Sigmoid colon (tissue), 6 donors: ENCODE measurements at regions not wholly inside any gene's neighbourhood (a gene's known extent, or its start where the extent isn't known, plus 50 kb on each side); places are given as distances from the start of the nearest gene placed in this dataset.

Experiments
- DNase-seq: peaks from one replicate; pipeline ENCODE4 v3.0.0-alpha.2; 2019
- H3K27ac ChIP-seq, 4 donors: fragments of 200-600 bp; sonication (generic); one replicate each; pipeline ENCODE4 v1.5.1; 2016 to 2019; ENCODE audit warnings: mild to moderate bottlenecking in 1 of 4
- H3K27me3 ChIP-seq, 3 donors: fragments of 200-600 bp; sonication (generic); one replicate each; pipeline ENCODE4 v1.5.1; 2019; ENCODE audit warnings: mild to moderate bottlenecking in 1 of 3
- H3K36me3 ChIP-seq, 4 donors: fragments of 200-600 bp; sonication (generic); one replicate each; pipeline ENCODE4 v1.5.1; 2016 to 2019
- H3K4me1 ChIP-seq, 4 donors: fragments of 200-600 bp; sonication (generic); one replicate each; pipeline ENCODE4 v1.5.1; 2017 to 2019
- H3K4me3 ChIP-seq, 4 donors: fragments of 200-600 bp; sonication (generic); one replicate each; pipeline ENCODE4 v1.5.1; 2017 to 2019; ENCODE audit warnings: mild to moderate bottlenecking in 2 of 4, moderate library complexity in 1 of 4
- H3K9me3 ChIP-seq, 4 donors: fragments of 200-600 bp in 3 of 4; sonication (generic) in 3 of 4; one replicate each; pipeline versions ENCODE4 v1.5.1 to v1.6.1; 2013 to 2019
- EP300 ChIP-seq, 4 donors: sonication (generic); formaldehyde crosslinking; IDR thresholded peaks; one replicate each; pipeline ENCODE4 v1.6.1; 2017; ENCODE audit warnings: antibody characterized with exemption in 4 of 4
- POLR2A ChIP-seq, 2 donors: fragments of 450-650 bp; IDR thresholded peaks; one replicate each; pipeline ENCODE4 v1.6.1; 2016; ENCODE audit warnings: antibody characterized with exemption in 2 of 2, mild to moderate bottlenecking in 2 of 2, moderate library complexity in 2 of 2
- POLR2AphosphoS5 ChIP-seq, 4 donors: sonication (generic); formaldehyde crosslinking; IDR thresholded peaks; one replicate each; pipeline ENCODE4 v1.6.1; 2017; ENCODE audit warnings: antibody characterized with exemption in 4 of 4
- WGBS, 2 donors: extraction: QIAGEN DNeasy Blood & Tissue Kit; methylation state at CpG; one replicate each; pipeline ENCODE4 v1.1.7; 2013; 5-methylcytosine and 5-hydroxymethylcytosine counted together
- intact Hi-C: fragments of 100-400 bp; cut with DNase I; formaldehyde crosslinking; loops from one replicate; pipeline ENCODE4 v1.15.1; 2023
- TF ChIP-seq, protein P1 (sequence below), 4 experiments: fragments of 450-650 bp in 3 of 4; fragments of 200-600 bp in 1 of 4; IDR thresholded peaks; one replicate each; pipeline ENCODE4 v1.5.1; 2016 to 2019; ENCODE audit warnings: antibody characterized with exemption in 4 of 4, mild to moderate bottlenecking in 3 of 4, moderate library complexity in 2 of 4
- donor health status: healthy with polysubstance abuse.
- donor health status: healthy.

DNA sequence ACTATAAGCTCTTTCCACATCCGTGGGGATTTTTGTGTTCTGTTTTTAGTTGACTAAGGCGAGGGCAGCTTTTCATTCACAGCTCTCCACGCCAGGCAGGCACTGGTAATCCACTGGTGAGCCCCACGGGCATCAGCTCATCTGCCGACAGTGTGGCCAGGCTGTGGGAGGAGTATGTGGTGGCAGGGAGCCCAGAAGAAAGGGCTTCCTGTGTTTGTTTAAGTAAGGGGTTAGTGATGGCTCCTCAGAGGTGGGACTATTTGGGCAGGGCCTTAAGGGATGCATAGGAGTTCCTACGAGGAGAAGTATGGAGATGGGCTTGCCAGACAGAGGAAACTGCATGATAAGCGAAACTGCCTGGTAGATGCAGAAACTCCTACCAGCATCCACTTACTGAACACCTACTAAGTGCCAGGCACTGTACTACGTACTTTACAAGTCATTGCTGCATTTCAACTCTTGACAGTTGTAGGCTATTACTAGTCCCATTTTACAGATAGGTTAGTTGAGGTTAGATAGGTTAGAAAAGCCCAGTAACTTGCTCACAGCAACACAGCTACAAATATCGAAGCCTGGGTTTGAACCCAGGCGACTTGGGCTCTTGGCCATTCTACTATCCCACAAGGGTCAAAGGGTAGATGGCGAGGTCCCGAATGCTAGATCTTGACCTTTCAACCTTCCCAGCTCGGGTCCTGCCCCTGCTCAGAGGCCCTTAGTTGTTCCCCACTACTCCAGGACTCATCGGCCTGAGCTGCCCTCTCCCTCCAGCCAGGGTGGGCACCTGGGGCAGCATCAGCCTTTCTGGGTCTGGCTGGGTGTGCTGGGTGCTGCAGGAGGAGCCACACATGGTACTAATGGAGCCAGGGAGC, 55.1 kb downstream of the CEBPB start:
- intact Hi-C loops = no loop called here
- no peak overlapping the region for H3K27ac ChIP-seq
- H3K9me3 ChIP-seq = no peaks in the 10 kb centered on the region
- no peak overlapping the region for H3K4me3 ChIP-seq
- H3K4me1 ChIP-seq = no peaks in the 10 kb centered on the region
- TF ChIP-seq POLR2AphosphoS5 (IDR thresholded peaks at IDR 0.05) = no peak
- TF ChIP-seq, protein P1, sequence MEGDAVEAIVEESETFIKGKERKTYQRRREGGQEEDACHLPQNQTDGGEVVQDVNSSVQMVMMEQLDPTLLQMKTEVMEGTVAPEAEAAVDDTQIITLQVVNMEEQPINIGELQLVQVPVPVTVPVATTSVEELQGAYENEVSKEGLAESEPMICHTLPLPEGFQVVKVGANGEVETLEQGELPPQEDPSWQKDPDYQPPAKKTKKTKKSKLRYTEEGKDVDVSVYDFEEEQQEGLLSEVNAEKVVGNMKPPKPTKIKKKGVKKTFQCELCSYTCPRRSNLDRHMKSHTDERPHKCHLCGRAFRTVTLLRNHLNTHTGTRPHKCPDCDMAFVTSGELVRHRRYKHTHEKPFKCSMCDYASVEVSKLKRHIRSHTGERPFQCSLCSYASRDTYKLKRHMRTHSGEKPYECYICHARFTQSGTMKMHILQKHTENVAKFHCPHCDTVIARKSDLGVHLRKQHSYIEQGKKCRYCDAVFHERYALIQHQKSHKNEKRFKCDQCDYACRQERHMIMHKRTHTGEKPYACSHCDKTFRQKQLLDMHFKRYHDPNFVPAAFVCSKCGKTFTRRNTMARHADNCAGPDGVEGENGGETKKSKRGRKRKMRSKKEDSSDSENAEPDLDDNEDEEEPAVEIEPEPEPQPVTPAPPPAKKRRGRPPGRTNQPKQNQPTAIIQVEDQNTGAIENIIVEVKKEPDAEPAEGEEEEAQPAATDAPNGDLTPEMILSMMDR (IDR thresholded peaks at IDR 0.05) = no peak
- TF ChIP-seq POLR2A (IDR thresholded peaks at IDR 0.05) = no peak
- no peak for TF ChIP-seq EP300 (IDR thresholded peaks at IDR 0.05)
- H3K36me3 ChIP-seq = no peaks in the 10 kb centered on the region
- 60 to 75% methylated on average over 14 of the region's 14 CpGs for WGBS, 2 donors
- no peak for DNase-seq
- H3K27me3 ChIP-seq = no peaks in the 10 kb centered on the region

DNA sequence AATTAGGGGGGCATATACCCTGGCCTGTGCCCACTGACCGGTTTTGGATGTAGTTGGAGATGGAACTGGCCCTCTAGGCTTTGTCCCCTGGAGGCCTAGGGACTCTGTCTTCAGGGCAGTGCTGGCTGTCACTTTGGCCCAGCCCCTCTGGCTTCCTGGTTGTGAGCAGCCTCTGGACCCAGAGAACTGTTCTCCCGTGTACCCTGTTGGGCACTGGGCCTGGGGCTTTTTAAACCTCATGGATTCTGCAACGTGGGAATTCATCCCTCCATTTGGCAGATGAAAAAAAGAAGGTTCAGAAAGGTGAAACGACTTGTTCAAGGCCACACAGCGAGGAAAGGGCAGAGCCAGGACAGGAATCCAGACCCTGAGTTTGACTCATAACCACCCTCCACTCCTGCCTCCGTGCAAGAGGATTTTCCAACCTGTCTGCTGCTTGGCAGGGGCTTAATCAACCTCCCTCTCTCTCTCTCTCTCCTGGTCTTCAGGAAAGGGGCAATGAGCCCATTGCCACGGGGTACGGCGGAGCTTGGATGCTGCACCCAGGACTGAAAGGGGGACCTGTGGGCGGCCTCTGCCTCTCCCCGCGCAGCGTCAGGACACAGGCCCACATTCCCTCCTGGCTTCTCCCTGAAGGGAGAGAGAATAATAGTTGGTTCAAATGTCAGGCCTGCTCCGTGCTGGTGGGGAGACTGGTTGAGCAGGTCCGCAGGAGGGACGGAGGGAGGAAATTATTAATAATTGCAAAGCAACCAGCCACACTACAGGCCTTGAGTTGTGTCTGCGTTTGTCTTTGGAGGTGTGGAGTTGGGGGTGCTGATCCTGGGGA, 56.0 kb downstream of the CEBPB start:
- intact Hi-C loops = no loop called here
- TF ChIP-seq, protein P1 (IDR thresholded peaks at IDR 0.05) = no peak
- H3K27ac ChIP-seq = no peak overlapping the region
- no peaks in the 10 kb centered on the region for H3K27me3 ChIP-seq
- H3K9me3 ChIP-seq = no peaks in the 10 kb centered on the region
- H3K36me3 ChIP-seq = no peaks in the 10 kb centered on the region
- H3K4me3 ChIP-seq = no peak overlapping the region
- WGBS, 2 donors = 63 to 85% methylated on average over 17 of the region's 17 CpGs
- H3K4me1 ChIP-seq = no peaks in the 10 kb centered on the region
- no peak for DNase-seq

DNA sequence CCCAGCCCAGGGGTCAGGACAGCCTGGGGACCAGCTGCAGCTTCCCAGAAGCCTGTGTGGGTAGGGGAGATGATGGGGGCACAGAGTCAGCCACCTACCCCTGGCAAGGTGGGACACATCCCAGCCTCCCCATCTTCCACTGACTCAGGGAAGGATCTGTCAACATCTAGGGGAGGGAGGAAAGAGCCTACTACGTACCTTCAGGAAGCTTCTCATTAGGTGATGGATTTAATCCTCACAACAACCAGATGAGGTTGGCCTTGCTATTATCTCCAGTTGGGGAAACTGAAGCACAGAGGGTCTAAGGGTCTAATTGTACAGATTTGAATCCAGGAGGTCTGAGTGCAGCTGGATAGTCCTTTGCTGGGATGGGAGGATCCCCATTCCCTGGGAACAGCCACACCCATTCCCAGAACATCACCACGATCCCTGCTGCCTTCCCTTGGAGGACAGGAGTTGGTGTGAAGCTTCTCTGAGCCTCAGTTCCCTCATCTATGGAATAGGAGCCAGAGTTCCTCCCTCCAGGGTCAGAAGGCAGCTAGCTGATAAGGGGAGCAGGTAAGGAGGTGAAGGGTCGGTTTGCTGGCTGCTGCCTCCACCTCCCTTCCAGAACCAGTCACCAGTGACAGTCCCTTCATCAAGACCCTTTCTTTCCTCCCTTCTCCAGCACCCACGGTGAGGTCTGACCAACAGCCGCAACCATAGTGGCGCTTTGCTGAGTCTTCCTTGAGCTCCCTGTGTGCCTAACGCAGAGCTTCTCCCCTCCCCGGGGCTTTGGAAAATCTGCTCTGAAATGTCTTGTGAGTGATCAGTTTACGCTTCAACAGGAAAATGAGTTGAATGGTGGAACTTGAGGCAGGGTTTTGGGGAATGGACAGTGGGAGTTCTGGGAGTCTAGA, 56.8 kb downstream of the CEBPB start:
- Histone ChIP-seq H3K4me1 (no peaks in the 10 kb centered on the region), H3K27ac (no peak overlapping the region), H3K9me3 (no peaks in the 10 kb centered on the region), H3K4me3 (no peak overlapping the region), H3K27me3 (no peaks in the 10 kb centered on the region), H3K36me3 (no peaks in the 10 kb centered on the region)
- no peak for DNase-seq
- intact Hi-C loops = no loop called here
- 82 to 86% methylated on average over 9 of the region's 9 CpGs for WGBS, 2 donors
- TF ChIP-seq, protein P1 (IDR thresholded peaks at IDR 0.05) = no peak
- TF ChIP-seq EP300 (IDR thresholded peaks at IDR 0.05) = no peak
- TF ChIP-seq POLR2A (IDR thresholded peaks at IDR 0.05) = no peak
- TF ChIP-seq POLR2AphosphoS5 (IDR thresholded peaks at IDR 0.05) = no peak

DNA sequence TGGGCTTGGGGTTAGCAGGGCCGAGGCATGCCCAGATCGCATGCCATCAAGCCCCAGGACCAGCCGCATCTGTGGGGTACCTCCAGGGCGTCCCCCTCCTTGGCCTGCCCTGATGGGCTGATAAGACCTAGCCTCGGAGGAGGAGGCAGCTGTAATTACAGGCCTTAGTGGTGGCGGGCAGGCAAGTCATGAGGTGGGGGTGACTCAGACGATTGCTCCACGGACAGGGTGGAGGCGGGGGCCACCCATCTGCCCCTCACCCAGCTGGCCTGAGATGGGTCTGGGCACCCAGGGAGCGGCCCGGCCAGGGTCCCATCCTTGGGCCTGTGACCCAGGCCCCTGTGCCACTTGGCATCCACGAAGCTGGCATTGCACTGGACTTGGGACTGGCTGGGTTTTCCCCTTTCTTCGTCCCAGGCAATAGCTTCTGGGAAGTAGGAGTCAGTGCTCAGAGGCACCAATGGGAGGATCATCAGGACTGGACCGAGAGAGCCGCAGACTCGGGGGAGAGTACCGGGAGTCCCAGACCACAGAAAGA, 57.5 kb downstream of the CEBPB start:
- no peak for DNase-seq
- TF ChIP-seq EP300 (IDR thresholded peaks at IDR 0.05) = no peak
- no peak for TF ChIP-seq POLR2AphosphoS5 (IDR thresholded peaks at IDR 0.05)
- TF ChIP-seq, protein P1 (IDR thresholded peaks at IDR 0.05) = no peak
- no peak for TF ChIP-seq POLR2A (IDR thresholded peaks at IDR 0.05)
- 58 to 71% methylated on average over 17 of the region's 17 CpGs for WGBS, 2 donors
- Histone ChIP-seq H3K4me1 (no peaks in the 10 kb centered on the region), H3K4me3 (no peak overlapping the region), H3K27ac (no peak overlapping the region), H3K36me3 (no peaks in the 10 kb centered on the region), H3K9me3 (no peaks in the 10 kb centered on the region), H3K27me3 (no peaks in the 10 kb centered on the region)
- intact Hi-C loops = no loop called here
